Activated CD4-positive, alpha-beta T cell treated with anti-CD3 and anti-CD28 coated beads, Interleukin-2, amount 50 U/mL, for 48 hours (primary cell): ENCODE measurements at regions not wholly inside any gene's neighbourhood (a gene's known extent, or its start where the extent isn't known, plus 50 kb on each side); places are given as distances from the start of the nearest gene placed in this dataset.

ENCODE experiments used
- DNase-seq, 2 experiments: peaks; one replicate each; pipeline ENCODE4 v3.0.0-alpha.2; 2020

- DNase-seq = no peak
Observed at GRCh38 chr6:9647599-9647998, 767.3 kb downstream of the TFAP2A start.

GRCh38 chr6:9647071-9647445 is 767.8 kb downstream of the TFAP2A start:
- no peak for DNase-seq

GRCh38 chr6:9646342-9647070 is 768.4 kb downstream of the TFAP2A start:
- DNase-seq = no peak

- no peak for DNase-seq
Observed at GRCh38 chr6:9638861-9639260, 776.0 kb downstream of the TFAP2A start.

- DNase-seq = no peak
Observed at GRCh38 chr6:9634776-9635175, 780.1 kb downstream of the TFAP2A start.

GRCh38 chr6:9632026-9632425 is 782.8 kb downstream of the TFAP2A start:
- no peak for DNase-seq

GRCh38 chr6:9628819-9629218 is 786.1 kb downstream of the TFAP2A start:
- DNase-seq = no peak

- no peak for DNase-seq
Observed at GRCh38 chr6:9627916-9628315, 787.0 kb downstream of the TFAP2A start.

GRCh38 chr6:9623985-9624384 is 790.9 kb downstream of the TFAP2A start:
- DNase-seq = no peak

GRCh38 chr6:9623228-9623832 is 791.5 kb downstream of the TFAP2A start:
- DNase-seq = no peak

GRCh38 chr6:9621276-9621675 is 793.6 kb downstream of the TFAP2A start:
- DNase-seq = no peak

- DNase-seq = no peak
Observed at GRCh38 chr6:9620687-9621086, 794.2 kb downstream of the TFAP2A start.

- DNase-seq = no peak
Observed at GRCh38 chr6:9620263-9620662, 794.6 kb downstream of the TFAP2A start.

- no peak for DNase-seq
Observed at GRCh38 chr6:9614778-9615177, 800.1 kb downstream of the TFAP2A start.

- no peak for DNase-seq
Observed at GRCh38 chr6:9612489-9612888, 802.4 kb downstream of the TFAP2A start.

GRCh38 chr6:9610620-9611415 is 804.1 kb downstream of the TFAP2A start:
- DNase-seq = no peak

- DNase-seq = no peak
Observed at GRCh38 chr6:9606435-9607134, 808.3 kb downstream of the TFAP2A start.

- no peak for DNase-seq
Observed at GRCh38 chr6:9594746-9595145, 820.1 kb downstream of the TFAP2A start.

- DNase-seq = no peak
Observed at GRCh38 chr6:9593554-9593953, 821.3 kb downstream of the TFAP2A start.

- no peak for DNase-seq
Observed at GRCh38 chr6:9583753-9584352, 831.0 kb downstream of the TFAP2A start.

- DNase-seq = no peak
Observed at GRCh38 chr6:9581155-9581554, 833.7 kb downstream of the TFAP2A start.

- no peak for DNase-seq
Observed at GRCh38 chr6:9576521-9576920, 838.4 kb downstream of the TFAP2A start.

- no peak for DNase-seq
Observed at GRCh38 chr6:9566096-9566495, 848.8 kb downstream of the TFAP2A start.
